GM12891 (cell line): ENCODE measurements at regions not wholly inside any gene's neighbourhood (a gene's known extent, or its start where the extent isn't known, plus 50 kb on each side); places are given as distances from the start of the nearest gene placed in this dataset.
A peak's percentile ranks its signal among the peaks of the same experiment; 100 is the strongest.
"Not testable (repeated sequence)": the region's sequence is repeated elsewhere in the genome, so short reads cannot be mapped to it uniquely, and the experiment has no call there.

Experiments
- DNase-seq: peaks from one replicate; pipeline ENCODE4 v3.0.0; 2011; ENCODE audit warnings: low spot score; ENCODE audit not compliant: insufficient read length
- FAIRE-seq: peaks from 2 replicates; lab custom pipeline; 2011; peaks lifted over from hg19 to GRCh38; lab: Jason Lieb, UNC
- PAX5 ChIP-seq: IDR thresholded peaks from 2 replicates; pipeline ENCODE4 v1.6.1; 2011; ENCODE audit warnings: low read length, moderate library complexity, mild to moderate bottlenecking; ENCODE audit not compliant: insufficient read depth, severe bottlenecking
- POLR2A ChIP-seq: IDR thresholded peaks from 2 replicates; pipeline ENCODE4 v1.6.1; 2011; ENCODE audit warnings: low read depth, low read length, control low read depth
- POLR2AphosphoS5 ChIP-seq: IDR thresholded peaks from 2 replicates; pipeline ENCODE4 v1.6.1; 2011; ENCODE audit warnings: low read depth, low read length, control low read depth
- POU2F2 ChIP-seq: IDR thresholded peaks from 2 replicates; pipeline ENCODE4 v1.6.1; 2011; ENCODE audit warnings: low read depth, mild to moderate bottlenecking, control low read depth, low read length, moderate library complexity
- SPI1 ChIP-seq: IDR thresholded peaks from 2 replicates; pipeline ENCODE4 v1.6.1; 2011; ENCODE audit warnings: low read depth, low read length, control low read depth
- TAF1 ChIP-seq: IDR thresholded peaks from 2 replicates; pipeline ENCODE4 v1.6.1; 2011; ENCODE audit warnings: low read depth, low read length, control low read depth

DNA sequence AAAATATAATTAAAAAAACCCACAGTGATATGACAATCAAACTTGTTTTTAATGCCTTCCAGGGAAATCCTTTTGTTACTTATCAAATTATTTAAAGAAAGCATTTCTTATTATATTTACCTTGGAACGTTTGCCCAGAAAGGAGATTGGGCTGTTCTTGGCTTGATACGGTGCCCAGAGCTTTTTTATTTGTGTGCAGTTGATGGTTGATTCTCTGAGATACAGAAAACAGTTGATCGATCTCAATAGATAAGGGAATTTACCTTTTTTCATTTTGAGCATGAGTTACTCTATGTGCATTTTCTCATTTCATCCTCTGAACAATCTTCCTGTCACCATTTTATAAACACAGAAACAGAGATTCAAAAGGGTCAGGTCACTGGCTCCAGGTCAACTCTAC is 72.5 kb upstream of the NEDD9 start:
- TF ChIP-seq POU2F2 = no peak
- TF ChIP-seq SPI1 = no peak
- no peak for TF ChIP-seq TAF1
- TF ChIP-seq POLR2AphosphoS5 = no peak
- TF ChIP-seq PAX5 = no peak
- TF ChIP-seq POLR2A = no peak
- FAIRE-seq (no peak), DNase-seq (no peak)

DNA sequence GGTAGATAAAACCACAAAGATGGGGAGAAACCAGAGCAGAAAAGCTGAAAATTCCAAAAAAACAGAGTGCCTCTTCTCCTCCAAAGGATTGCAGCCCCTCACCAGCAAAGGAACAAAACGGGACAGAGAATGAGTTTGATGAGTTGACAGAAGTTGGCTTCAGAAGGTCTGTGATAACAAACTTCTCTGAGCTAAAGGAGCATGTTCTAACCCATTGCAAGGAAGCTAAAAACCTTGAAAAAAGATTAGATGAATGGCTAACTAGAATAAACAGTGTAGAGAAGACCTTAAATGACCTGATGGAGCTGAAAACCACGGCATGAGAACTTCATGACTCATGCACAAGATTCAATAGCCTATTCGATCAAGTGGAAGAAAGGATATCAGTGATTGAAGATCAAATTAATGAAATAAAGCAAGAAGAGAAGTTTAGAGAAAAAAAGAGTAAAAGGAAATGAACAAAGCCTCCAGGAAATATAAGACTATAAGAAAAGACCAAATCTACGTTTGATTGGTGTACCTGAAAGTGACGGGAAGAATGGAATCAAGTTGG is 67.5 kb upstream of the NEDD9 start:
- FAIRE-seq, DNase-seq: not testable (repeated sequence)

DNA sequence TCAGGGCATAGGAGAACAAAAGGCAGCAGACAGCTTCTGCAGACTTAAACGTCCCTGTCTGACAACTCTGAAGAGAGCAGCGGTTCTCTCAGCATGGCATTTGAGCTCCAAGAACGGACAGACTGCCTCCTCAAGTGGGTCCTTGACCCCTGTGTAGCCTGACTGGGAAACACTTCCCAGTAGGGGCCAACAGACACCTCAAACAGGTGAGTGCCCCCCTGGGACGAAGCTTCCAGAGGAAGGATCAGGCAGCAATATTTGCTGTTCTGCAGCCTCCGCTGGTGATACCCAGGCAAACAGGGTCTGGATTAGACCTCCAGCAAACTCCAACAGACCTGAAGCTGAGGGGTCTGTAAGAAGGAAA is 66.9 kb upstream of the NEDD9 start:
- not testable (repeated sequence) for DNase-seq, FAIRE-seq

DNA sequence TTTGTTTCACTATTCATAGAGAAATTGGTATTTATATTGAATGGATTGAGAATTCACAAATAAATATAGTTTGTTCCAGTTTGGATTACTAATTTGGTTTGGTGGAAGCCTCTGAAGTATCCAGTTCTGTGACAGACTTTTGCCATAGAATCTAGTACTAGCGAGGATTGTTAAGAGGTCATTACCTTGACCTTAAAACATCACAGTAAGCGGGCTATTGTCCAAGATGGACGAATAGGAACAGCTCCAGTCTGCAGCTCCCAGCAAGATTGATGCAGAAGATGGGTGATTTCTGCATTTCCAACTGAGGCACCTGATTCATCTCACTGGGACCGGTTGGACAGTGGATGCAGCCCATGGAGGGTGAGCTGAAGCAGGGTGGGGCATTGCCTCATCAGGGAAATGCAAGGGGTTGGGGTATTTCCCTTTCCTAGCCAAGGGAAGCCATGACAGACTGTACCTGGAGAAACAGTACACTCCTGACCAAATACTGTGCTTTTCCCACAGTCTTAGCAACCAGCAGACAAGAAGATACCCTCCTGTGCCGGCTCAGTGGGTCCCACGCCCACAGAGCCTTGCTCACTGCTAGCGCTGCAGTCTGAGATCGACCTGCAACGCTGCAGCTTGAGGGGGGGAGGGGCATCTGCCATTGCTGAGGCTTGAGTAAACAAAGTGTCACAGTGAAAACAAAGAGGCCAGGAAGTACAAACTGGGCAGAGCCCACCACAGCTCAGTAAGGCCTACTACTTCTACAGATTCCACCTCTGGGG is 66.4 kb upstream of the NEDD9 start:
- DNase-seq (no peak), FAIRE-seq (no peak)
- TF ChIP-seq TAF1 = no peak
- no peak for TF ChIP-seq POU2F2
- TF ChIP-seq POLR2AphosphoS5 = no peak
- TF ChIP-seq PAX5 = no peak
- TF ChIP-seq SPI1 = no peak
- TF ChIP-seq POLR2A = no peak

DNA sequence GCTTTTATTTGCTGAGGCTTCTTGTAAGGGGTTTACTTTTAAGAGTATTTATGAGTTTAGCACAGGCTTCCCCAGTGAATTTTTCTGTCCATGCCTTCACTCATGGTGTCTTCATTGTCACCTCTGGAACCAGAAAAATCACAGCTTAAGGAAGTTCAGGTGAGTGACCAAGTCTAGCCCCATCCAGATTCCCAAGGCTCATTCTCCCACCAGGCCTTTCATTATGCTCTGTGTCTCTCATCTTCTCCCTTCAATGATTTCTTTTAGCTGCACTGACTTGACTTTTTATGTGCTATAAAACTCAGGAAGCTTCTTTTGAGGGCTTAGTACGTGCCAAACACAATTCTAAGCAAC is 64.9 kb upstream of the NEDD9 start:
- no peak for TF ChIP-seq SPI1
- TF ChIP-seq POLR2AphosphoS5 = no peak
- no peak for TF ChIP-seq TAF1
- no peak for TF ChIP-seq POU2F2
- TF ChIP-seq PAX5 = no peak
- TF ChIP-seq POLR2A = no peak
- no peak for FAIRE-seq
- no peak for DNase-seq

DNA sequence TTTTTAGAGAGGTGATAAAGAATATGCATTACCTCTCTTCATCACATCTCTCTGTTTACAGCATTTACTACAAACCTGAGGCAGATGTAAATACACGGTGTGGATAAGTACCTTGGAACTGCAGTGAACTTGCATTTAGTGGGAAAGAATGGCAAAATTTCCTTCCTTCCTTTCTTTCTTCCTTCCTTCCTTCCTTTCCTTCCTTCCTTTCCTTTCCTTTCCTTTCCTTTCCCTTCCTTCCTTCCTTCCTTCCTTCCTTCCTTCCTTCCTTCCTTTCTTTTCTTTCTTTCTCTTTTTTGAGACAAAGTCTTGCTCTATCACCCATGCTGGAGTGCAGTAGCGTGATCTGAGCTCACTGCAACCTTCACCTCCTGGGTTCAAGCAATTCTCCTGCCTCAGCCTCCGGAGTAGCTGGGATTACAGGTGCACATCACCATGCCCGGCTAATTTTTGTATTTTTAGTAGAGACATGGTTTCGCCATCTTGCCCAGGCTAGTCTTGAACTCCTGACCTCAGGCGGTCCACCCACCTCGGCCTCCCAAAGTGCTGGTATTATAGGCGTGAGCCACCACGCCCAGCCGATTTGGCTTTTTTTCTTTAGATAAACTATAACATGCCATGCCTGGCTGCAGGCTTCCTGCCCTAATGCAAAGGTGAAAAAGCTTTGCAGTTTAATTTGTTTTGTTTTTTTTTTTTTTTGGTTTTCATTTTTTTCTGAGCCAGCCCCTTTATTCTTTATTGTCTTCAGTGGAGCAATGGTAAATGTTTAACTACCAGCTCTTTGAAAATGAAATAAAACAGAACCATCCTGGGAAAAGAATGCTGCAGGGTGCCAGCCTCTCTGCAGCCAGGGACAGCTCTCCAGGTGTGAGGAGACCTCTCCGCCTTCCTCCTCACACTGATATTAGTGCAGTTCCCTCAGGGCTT is 64.2 kb upstream of the NEDD9 start:
- FAIRE-seq = no peak

DNA sequence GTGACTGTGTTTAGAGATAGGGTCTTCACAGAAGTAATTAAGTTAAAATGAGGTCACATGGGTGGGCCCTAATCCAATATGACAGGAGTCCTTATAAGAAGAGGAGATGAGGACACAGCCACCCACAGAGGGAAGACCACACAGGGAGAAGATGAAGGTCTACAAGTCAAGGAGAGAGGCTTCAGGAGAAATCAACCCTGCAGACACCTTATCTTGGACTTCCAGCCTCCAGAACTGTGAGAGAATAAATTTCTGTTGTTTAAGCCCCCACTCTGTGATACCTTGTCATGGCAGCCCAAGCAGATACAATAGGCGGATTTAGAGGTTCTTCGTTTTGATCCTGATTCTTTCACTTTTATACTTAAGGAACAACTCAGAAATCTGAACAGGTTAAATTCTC is 63.5 kb upstream of the NEDD9 start:
- TF ChIP-seq POLR2A = no peak
- no peak for TF ChIP-seq POLR2AphosphoS5
- TF ChIP-seq TAF1 = no peak
- no peak for TF ChIP-seq POU2F2
- no peak for TF ChIP-seq SPI1
- no peak for TF ChIP-seq PAX5
- no peak for FAIRE-seq

More for the DNA sequence above, 64.2 kb upstream of the NEDD9 start:
- DNase-seq = no peak
- no peak for TF ChIP-seq POLR2AphosphoS5
- no peak for TF ChIP-seq PAX5
- TF ChIP-seq POLR2A = no peak
- TF ChIP-seq SPI1 = no peak
- TF ChIP-seq POU2F2 = no peak
- TF ChIP-seq TAF1 = no peak

DNA sequence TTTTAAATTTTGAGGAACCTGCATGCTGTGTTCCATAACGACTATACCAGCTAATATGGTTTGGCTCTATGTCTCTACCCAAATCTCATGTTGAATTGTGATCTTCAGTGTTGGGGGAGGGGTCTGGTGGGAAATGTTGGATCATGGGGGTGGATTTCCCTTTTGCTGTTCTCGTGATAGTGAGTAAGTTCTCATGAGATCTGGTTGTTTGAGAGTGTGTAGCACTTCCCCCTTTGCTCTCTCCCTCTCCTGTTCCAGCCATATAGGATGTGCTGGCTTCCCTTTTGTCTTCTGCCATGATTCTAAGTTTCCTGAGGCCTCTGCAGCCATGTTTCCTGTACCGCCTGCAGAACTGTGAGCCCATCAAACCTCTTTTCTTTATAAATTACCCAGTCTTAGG is 61.8 kb upstream of the NEDD9 start:
- TF ChIP-seq PAX5 (no peak), SPI1 (0 out of 2 replicates have a peak, but pooled peaks have one; percentile 21)
- DNase-seq = no peak
- no peak for FAIRE-seq

More for the DNA sequence above, 63.5 kb upstream of the NEDD9 start:
- DNase-seq = no peak

DNA sequence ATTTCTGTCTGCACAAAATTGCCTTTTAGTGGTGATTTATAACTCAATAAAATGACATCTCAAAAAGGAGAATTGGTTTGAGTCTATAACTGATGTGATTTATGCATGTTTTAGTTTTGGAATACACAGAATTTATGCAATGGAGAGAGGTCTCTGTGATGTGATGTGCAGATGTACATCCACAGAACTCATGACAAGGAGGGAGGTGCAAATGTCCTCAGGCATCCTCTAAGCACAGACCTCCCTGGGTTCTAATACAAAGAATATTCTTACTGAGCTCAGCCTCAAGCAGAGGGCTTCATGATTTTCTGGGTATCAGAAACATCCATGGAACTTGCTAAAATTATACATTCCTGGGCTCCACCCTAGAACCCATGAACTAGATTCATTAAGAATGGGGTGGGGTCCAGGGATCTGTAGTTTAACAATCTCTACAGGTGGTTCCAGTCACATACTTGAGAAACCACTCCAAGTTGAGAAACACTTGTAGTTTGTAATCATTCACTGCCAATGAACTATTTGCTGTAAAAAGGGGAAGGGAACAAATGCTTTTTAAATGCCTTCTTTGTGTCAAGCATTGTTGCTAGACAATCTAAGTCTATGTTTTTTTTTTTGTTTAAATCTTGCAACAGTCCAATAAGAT is 60.2 kb upstream of the NEDD9 start:
- TF ChIP-seq TAF1 (no peak), PAX5 (no peak), POLR2A (no peak), POLR2AphosphoS5 (no peak), SPI1 (no peak)
- DNase-seq (no peak), FAIRE-seq (no peak)

DNA sequence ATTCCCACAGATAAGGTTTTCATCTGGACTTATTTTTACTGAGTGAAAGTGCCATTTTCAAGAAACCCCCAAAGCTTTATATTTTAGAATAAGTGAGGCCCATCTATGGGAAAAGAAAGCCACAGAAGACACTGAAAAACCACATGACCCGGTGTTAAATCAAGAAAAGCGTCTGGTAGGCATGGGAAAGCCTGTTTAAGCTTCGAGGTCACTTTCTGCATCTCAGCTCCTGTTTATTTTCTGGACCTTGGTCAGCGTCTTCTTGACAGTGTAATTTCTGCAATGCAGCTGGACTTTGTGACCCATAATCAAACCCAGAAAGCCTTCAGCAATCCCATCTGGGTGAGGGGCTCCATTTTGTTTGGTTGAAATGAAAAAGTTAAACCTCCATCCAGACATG is 59.6 kb upstream of the NEDD9 start:
- DNase-seq = no peak
- no peak for TF ChIP-seq POU2F2
- no peak for TF ChIP-seq POLR2AphosphoS5
- no peak for TF ChIP-seq PAX5
- TF ChIP-seq TAF1 = no peak
- no peak for TF ChIP-seq POLR2A
- TF ChIP-seq SPI1 = no peak
- no peak for FAIRE-seq
